OCI-LY7 (cell line): ENCODE measurements at regions not wholly inside any gene's neighbourhood (a gene's known extent, or its start where the extent isn't known, plus 50 kb on each side); places are given as distances from the start of the nearest gene placed in this dataset.

ENCODE experiments used
- EZH2phosphoT487 ChIP-seq: fragments of 200-600 bp; sonication (generic); IDR thresholded peaks from 2 replicates; pipeline ENCODE4 v1.6.1; 2018; ENCODE audit warnings: low read depth, borderline replicate concordance, mild to moderate bottlenecking, mixed run types, antibody characterized with exemption, low read length, moderate library complexity, mixed read lengths
- TF ChIP-seq, protein P1 (sequence below): fragments of 200-600 bp; sonication (generic); conservative IDR thresholded peaks from 2 replicates; pipeline ENCODE4 v1.5.1; 2014; ENCODE audit warnings: mild to moderate bottlenecking, antibody characterized with exemption, low read length, moderate library complexity, mixed read lengths

GRCh38 chr17:74148901-74149596 lies 54.4 kb upstream of the RPL38 start:
- TF ChIP-seq, protein P1, sequence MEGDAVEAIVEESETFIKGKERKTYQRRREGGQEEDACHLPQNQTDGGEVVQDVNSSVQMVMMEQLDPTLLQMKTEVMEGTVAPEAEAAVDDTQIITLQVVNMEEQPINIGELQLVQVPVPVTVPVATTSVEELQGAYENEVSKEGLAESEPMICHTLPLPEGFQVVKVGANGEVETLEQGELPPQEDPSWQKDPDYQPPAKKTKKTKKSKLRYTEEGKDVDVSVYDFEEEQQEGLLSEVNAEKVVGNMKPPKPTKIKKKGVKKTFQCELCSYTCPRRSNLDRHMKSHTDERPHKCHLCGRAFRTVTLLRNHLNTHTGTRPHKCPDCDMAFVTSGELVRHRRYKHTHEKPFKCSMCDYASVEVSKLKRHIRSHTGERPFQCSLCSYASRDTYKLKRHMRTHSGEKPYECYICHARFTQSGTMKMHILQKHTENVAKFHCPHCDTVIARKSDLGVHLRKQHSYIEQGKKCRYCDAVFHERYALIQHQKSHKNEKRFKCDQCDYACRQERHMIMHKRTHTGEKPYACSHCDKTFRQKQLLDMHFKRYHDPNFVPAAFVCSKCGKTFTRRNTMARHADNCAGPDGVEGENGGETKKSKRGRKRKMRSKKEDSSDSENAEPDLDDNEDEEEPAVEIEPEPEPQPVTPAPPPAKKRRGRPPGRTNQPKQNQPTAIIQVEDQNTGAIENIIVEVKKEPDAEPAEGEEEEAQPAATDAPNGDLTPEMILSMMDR: no peak
- no peak for TF ChIP-seq EZH2phosphoT487
